ENCODE measurements at regions not wholly inside any gene's neighbourhood (a gene's known extent, or its start where the extent isn't known, plus 50 kb on each side); places are given as distances from the start of the nearest gene placed in this dataset.
"Not testable (repeated sequence)": the region's sequence is repeated elsewhere in the genome, so short reads cannot be mapped to it uniquely, and the experiment has no call there.

GRCh38 chr4:20185103-20185502 lies 66.6 kb upstream of the SLIT2 start:
- no peaks in the 10 kb centered on the region for H3K9me2 ChIP-seq
- ChIA-PET POLR2A (no interaction called here), CTCF (no interaction called here)
- no peak overlapping the region for H3K27ac ChIP-seq (ENCODE audit: low read depth in 2 of 2, low read length in 1 of 2)
- TF ChIP-seq USF1 (IDR thresholded peaks at IDR 0.05; ENCODE audit: borderline replicate concordance, low read depth) (no peak), FOXJ3 (CRISPR knock-in tag; IDR thresholded peaks at IDR 0.05) (no peak), YY1 (IDR thresholded peaks at IDR 0.05; ENCODE audit: low read depth) (no peak), TAF1 (IDR thresholded peaks at IDR 0.05; ENCODE audit: borderline replicate concordance, low read depth, low read length) (no peak), MAX (IDR thresholded peaks at IDR 0.05; ENCODE audit: low read depth) (no peak), MXI1 (IDR thresholded peaks at IDR 0.05; ENCODE audit: low read depth, low read length) (no peak), EP300 (IDR thresholded peaks at IDR 0.05; ENCODE audit: borderline replicate concordance in 1 of 2, low read depth in 1 of 2, low read length in 1 of 2) (no peak), ELF1 (IDR thresholded peaks at IDR 0.05) (no peak), POLR2AphosphoS5 (IDR thresholded peaks at IDR 0.05; ENCODE audit: low read depth, low read length) (no peak), NFIC (IDR thresholded peaks at IDR 0.05; ENCODE audit: borderline replicate concordance) (no peak)
- no peaks in the 10 kb centered on the region for H3F3A ChIP-seq (replicated peaks; ENCODE audit: insufficient read depth)
- no peak overlapping the region for H2AFZ ChIP-seq (ENCODE audit: low read depth)
- H3K9me3 ChIP-seq = 0 out of 2 replicates have a peak, but pooled peaks cover 7% of the 10 kb centered on the region
- WGBS (ENCODE audit: low lambda C conversion rate) = 75% methylated on average over 2 of the region's 2 CpGs
- no peaks in the 10 kb centered on the region for H3K27me3 ChIP-seq (ENCODE audit: insufficient read depth)
- H4K20me1 ChIP-seq (ENCODE audit: insufficient read depth) = no peaks in the 10 kb centered on the region
- H3K9ac ChIP-seq = no peak overlapping the region
- no peak for DNase-seq
- H3K4me1 ChIP-seq (ENCODE audit: control insufficient read depth in 1 of 2, insufficient read depth in 2 of 2, low read depth in 1 of 2, low read length in 1 of 2) = no peaks in the 10 kb centered on the region
- no peak overlapping the region for H3K4me3 ChIP-seq (ENCODE audit: low read depth in 2 of 2, low read length in 1 of 2)
- H3K79me2 ChIP-seq (ENCODE audit: insufficient read depth) = no peaks in the 10 kb centered on the region
- H3K36me3 ChIP-seq (replicated peaks in 1 of 2; ENCODE audit: control insufficient read depth in 1 of 2, insufficient read depth in 2 of 2, low read length in 1 of 2) = no peaks in the 10 kb centered on the region
- no peak overlapping the region for H3K4me2 ChIP-seq

- H3K9ac ChIP-seq; H3K4me2 ChIP-seq; H3K9me3 ChIP-seq; POLR2A ChIA-PET; H3F3A ChIP-seq (replicated peaks; ENCODE audit: insufficient read depth); H3K27ac ChIP-seq (ENCODE audit: low read depth in 2 of 2, low read length in 1 of 2); DNase-seq; H2AFZ ChIP-seq (ENCODE audit: low read depth); H3K4me3 ChIP-seq (ENCODE audit: low read depth in 2 of 2, low read length in 1 of 2); H3K79me2 ChIP-seq (ENCODE audit: insufficient read depth); CTCF ChIA-PET; H4K20me1 ChIP-seq (ENCODE audit: insufficient read depth); H3K36me3 ChIP-seq (replicated peaks in 1 of 2; ENCODE audit: control insufficient read depth in 1 of 2, insufficient read depth in 2 of 2, low read length in 1 of 2); H3K9me2 ChIP-seq; H3K4me1 ChIP-seq (ENCODE audit: control insufficient read depth in 1 of 2, insufficient read depth in 2 of 2, low read depth in 1 of 2, low read length in 1 of 2); H3K27me3 ChIP-seq (ENCODE audit: insufficient read depth): not testable (repeated sequence)
- WGBS (ENCODE audit: low lambda C conversion rate) = 88% methylated on average over 5 of the region's 5 CpGs
These were observed 68.6 kb upstream of the SLIT2 start for GRCh38 chr4:20183131-20183530.

GRCh38 chr4:20181926-20182325 lies 69.8 kb upstream of the SLIT2 start:
- H3K79me2 ChIP-seq (ENCODE audit: insufficient read depth) = no peaks in the 10 kb centered on the region
- H3K27me3 ChIP-seq (ENCODE audit: insufficient read depth) = no peaks in the 10 kb centered on the region
- H3K9ac ChIP-seq = no peak overlapping the region
- H3K36me3 ChIP-seq (replicated peaks in 1 of 2; ENCODE audit: control insufficient read depth in 1 of 2, insufficient read depth in 2 of 2, low read length in 1 of 2) = no peaks in the 10 kb centered on the region
- no peak overlapping the region for H3K4me3 ChIP-seq (ENCODE audit: low read depth in 2 of 2, low read length in 1 of 2)
- no peak overlapping the region for H3K4me2 ChIP-seq
- H3K9me2 ChIP-seq = no peaks in the 10 kb centered on the region
- 0 out of 2 replicates have a peak, but pooled peaks cover 7% of the 10 kb centered on the region for H3K9me3 ChIP-seq
- DNase-seq = no peak
- H4K20me1 ChIP-seq (ENCODE audit: insufficient read depth) = no peaks in the 10 kb centered on the region
- POLR2A ChIA-PET = no interaction called here
- WGBS (ENCODE audit: low lambda C conversion rate) = 53% methylated on average over 3 of the region's 3 CpGs
- H2AFZ ChIP-seq (ENCODE audit: low read depth) = no peak overlapping the region
- CTCF ChIA-PET = no interaction called here
- H3F3A ChIP-seq (replicated peaks; ENCODE audit: insufficient read depth) = no peaks in the 10 kb centered on the region
- no peak overlapping the region for H3K27ac ChIP-seq (ENCODE audit: low read depth in 2 of 2, low read length in 1 of 2)
- no peaks in the 10 kb centered on the region for H3K4me1 ChIP-seq (ENCODE audit: control insufficient read depth in 1 of 2, insufficient read depth in 2 of 2, low read depth in 1 of 2, low read length in 1 of 2)
- TF ChIP-seq RAD21 (IDR thresholded peaks at IDR 0.05; ENCODE audit: low read length) (no peak), POLR2AphosphoS5 (IDR thresholded peaks at IDR 0.05; ENCODE audit: low read depth, low read length) (no peak), REST (IDR thresholded peaks at IDR 0.05; ENCODE audit: low read depth, low read length) (no peak), PBX3 (IDR thresholded peaks at IDR 0.05) (no peak), IRF3 (IDR thresholded peaks at IDR 0.05; ENCODE audit: low read depth, low read length) (no peak)

Measured in SK-N-SH (cell line).